ENCODE measurements at regions not wholly inside any gene's neighbourhood (a gene's known extent, or its start where the extent isn't known, plus 50 kb on each side); places are given as distances from the start of the nearest gene placed in this dataset.

DNA sequence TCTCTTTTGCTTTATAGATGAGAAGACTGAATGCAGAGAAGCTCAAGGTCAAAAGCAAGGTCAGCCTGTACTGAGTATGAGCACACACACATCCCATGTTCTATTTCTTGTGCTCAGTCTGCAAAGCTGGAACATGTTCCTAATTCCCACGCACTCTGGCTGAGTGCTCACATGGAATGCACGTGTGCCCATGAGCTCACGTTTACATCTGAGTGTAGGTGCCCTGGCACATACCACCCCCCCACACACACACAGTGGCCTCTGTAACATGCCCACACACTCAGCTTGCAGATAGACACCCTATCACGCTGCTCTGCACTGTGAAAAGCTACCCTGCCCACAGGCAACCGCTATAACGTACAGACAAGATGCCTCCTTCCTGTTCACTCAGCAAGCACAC is 700.1 kb downstream of the MED13L start:
- Mint-ChIP-seq H3K27ac (no peak overlapping the region), H3K27me3 (no peaks in the 10 kb centered on the region), H3K4me1 (ENCODE audit: low read depth) (no peaks in the 10 kb centered on the region), H3K9me3 (no peaks in the 10 kb centered on the region), H3K36me3 (ENCODE audit: low read depth) (no peaks in the 10 kb centered on the region), H3K4me3 (no peak overlapping the region)
- ChIA-PET POLR2A (no interaction called here), CTCF (interaction anchor here (0.7 kb wide), 1 partner anchor 14 kb away, joined by 3 read pairs; no protein-coding TSS in a partner anchor)
- TF ChIP-seq CTCF (IDR thresholded peaks at IDR 0.05), result no peak
- intact Hi-C loops (cut with micrococcal nuclease), result no loop called here
- ATAC-seq (no peak), DNase-seq (no peak)

DNA sequence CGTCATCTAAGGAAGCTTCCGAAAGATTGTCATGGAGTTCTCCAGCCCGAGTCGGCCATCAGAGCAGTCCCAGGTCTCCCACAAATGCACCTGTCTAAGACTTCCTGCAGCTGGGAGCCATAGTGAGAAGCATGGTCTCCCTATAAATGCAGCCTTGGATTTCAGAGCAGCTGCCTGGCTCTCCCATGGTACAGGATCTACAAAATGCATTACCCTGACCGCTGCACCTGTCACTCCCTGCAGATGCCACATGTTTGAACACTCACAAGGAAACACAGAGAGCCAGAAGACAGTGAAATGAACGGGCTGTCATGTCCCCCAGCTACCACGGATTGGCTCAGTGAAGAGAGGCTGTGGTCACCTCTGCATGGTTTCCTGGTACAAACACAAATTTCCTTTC is 702.7 kb downstream of the MED13L start:
- H3K27me3 Mint-ChIP-seq, result no peaks in the 10 kb centered on the region
- POLR2A ChIA-PET, result no interaction called here
- no peaks in the 10 kb centered on the region for H3K9me3 Mint-ChIP-seq
- no peaks in the 10 kb centered on the region for H3K36me3 Mint-ChIP-seq (ENCODE audit: low read depth)
- no peak overlapping the region for H3K27ac Mint-ChIP-seq
- no peak for DNase-seq
- no peaks in the 10 kb centered on the region for H3K4me1 Mint-ChIP-seq (ENCODE audit: low read depth)
- no peak for ATAC-seq
- no peak overlapping the region for H3K4me3 Mint-ChIP-seq
- CTCF ChIA-PET, result no interaction called here
- intact Hi-C loops (cut with micrococcal nuclease), result no loop called here
- TF ChIP-seq CTCF (IDR thresholded peaks at IDR 0.05), result no peak

DNA sequence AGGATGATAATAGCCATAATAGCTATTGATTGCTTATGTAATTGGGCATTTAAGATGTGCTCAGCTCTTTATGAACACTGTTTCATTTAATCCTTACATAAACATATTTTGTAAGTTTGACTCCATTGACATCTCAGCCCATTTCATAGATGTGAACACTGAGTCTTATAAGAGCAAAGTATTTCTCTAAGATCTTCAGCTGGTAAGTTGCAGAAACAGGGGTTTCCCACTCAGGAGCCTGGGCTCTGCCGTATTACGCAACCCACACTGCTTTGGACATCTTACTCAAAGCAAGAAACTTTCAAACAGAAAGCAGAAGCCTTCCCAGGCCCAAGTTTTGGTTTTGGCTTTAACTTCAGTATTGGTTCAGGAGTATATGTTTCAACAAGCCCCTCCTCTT is 705.1 kb downstream of the MED13L start:
- H3K27me3 Mint-ChIP-seq, result no peaks in the 10 kb centered on the region
- no peak for ATAC-seq
- CTCF ChIA-PET, result no interaction called here

DNA sequence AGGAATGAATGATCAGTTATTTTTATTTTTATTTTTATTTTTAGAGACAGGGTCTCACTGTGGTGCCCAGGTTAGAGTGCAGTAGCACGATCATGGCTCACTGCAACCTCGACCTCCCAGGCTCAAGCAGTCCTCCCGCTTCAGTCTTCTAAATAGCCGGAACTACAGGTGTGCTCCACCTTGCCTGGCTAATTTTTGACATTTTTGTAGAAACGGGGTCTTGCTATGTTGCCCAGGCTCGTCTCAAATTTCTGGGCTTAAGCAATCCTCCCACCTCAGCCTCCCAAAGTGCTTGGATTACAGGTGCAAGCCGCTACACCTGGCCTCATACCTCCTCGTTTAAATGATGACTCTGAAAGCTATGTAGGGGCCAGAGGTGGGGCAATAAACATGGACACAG is 706.0 kb downstream of the MED13L start:
- H3K4me3 Mint-ChIP-seq, result no peak overlapping the region
- H3K36me3 Mint-ChIP-seq (ENCODE audit: low read depth), result no peaks in the 10 kb centered on the region
- H3K9me3 Mint-ChIP-seq, result no peaks in the 10 kb centered on the region
- TF ChIP-seq CTCF (IDR thresholded peaks at IDR 0.05), result no peak
- DNase-seq (no peak), ATAC-seq (no peak)
- ChIA-PET CTCF (no interaction called here), POLR2A (no interaction called here)
- H3K27ac Mint-ChIP-seq, result no peak overlapping the region
- H3K27me3 Mint-ChIP-seq, result no peaks in the 10 kb centered on the region
- H3K4me1 Mint-ChIP-seq (ENCODE audit: low read depth), result no peaks in the 10 kb centered on the region
- intact Hi-C loops (cut with micrococcal nuclease), result no loop called here

More for the DNA sequence above, 705.1 kb downstream of the MED13L start:
- no peaks in the 10 kb centered on the region for H3K36me3 Mint-ChIP-seq (ENCODE audit: low read depth)
- H3K4me3 Mint-ChIP-seq, result no peak overlapping the region
- TF ChIP-seq CTCF (IDR thresholded peaks at IDR 0.05), result no peak
- DNase-seq, result no peak
- no peak overlapping the region for H3K27ac Mint-ChIP-seq
- intact Hi-C loops (cut with micrococcal nuclease), result no loop called here
- H3K9me3 Mint-ChIP-seq, result no peaks in the 10 kb centered on the region
- no peaks in the 10 kb centered on the region for H3K4me1 Mint-ChIP-seq (ENCODE audit: low read depth)
- POLR2A ChIA-PET, result no interaction called here

GRCh38 chr12:115571027-115571426 is 706.5 kb downstream of the MED13L start:
- Mint-ChIP-seq H3K36me3 (ENCODE audit: low read depth) (no peaks in the 10 kb centered on the region), H3K9me3 (no peaks in the 10 kb centered on the region), H3K27ac (no peak overlapping the region), H3K4me1 (ENCODE audit: low read depth) (no peaks in the 10 kb centered on the region), H3K27me3 (no peaks in the 10 kb centered on the region), H3K4me3 (no peak overlapping the region)
- ChIA-PET CTCF (no interaction called here), POLR2A (no interaction called here)
- ATAC-seq (no peak), DNase-seq (no peak)
- TF ChIP-seq CTCF (IDR thresholded peaks at IDR 0.05), result no peak
- intact Hi-C loops (cut with micrococcal nuclease), result no loop called here

Data from activated CD8-positive, alpha-beta T cell treated with anti-CD3 and anti-CD28 coated beads for 36 hours (primary cell).